ENCODE measurements at regions not wholly inside any gene's neighbourhood (a gene's known extent, or its start where the extent isn't known, plus 50 kb on each side); places are given as distances from the start of the nearest gene placed in this dataset.

DNA sequence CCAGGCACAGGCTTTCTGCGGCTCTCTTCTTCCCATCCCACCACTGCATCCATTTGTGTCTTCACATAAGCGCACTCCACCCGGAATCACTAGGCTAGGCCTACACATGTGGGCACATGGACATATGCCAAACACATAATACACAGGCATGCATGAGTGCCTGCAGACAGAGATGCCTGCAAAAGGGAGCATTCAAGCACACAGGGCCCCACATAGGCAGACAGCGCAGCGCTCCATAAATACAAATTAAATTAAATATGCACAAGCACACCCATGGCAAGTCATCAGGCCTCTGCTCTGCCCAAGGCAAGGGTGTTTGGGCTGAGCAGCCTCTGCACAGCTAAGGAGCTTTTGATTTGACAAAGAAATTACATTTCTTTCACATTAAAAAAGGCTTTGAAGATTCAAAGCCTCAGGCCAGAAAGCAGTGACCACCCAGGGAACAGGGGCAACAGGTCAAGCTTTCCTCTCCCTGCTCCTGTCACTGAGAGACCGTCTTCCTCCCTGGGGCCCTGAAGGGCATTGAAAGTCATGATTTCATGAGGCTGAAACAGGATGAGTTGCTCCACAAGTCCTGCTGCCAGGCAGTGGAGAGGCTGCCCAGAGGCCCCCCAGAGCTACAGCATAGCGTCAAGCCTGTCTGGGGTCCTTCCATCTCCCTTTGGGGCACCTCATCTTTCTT lies 134.2 kb upstream of the LRFN2 start:
- DNase-seq (ENCODE audit: low spot score): no peak

DNA sequence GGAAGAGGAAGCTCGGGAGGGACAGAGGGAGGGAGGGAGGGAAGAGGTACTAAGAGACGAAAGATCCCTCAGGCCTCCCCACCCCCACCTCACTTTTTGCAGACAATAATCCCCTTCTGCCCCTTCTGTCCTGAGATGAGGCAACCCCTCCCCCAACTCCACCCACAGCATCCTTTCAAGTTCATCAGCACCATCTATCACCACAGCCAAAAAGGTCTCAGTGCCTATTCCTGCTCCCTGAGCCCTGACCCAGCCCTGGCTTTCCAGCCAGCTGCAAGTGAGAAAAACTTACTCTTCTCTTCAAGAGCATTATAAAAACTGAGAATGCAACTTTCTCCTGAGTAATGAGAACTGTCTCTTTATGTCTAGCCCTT lies 133.2 kb upstream of the LRFN2 start:
- DNase-seq (ENCODE audit: low spot score): no peak

DNA sequence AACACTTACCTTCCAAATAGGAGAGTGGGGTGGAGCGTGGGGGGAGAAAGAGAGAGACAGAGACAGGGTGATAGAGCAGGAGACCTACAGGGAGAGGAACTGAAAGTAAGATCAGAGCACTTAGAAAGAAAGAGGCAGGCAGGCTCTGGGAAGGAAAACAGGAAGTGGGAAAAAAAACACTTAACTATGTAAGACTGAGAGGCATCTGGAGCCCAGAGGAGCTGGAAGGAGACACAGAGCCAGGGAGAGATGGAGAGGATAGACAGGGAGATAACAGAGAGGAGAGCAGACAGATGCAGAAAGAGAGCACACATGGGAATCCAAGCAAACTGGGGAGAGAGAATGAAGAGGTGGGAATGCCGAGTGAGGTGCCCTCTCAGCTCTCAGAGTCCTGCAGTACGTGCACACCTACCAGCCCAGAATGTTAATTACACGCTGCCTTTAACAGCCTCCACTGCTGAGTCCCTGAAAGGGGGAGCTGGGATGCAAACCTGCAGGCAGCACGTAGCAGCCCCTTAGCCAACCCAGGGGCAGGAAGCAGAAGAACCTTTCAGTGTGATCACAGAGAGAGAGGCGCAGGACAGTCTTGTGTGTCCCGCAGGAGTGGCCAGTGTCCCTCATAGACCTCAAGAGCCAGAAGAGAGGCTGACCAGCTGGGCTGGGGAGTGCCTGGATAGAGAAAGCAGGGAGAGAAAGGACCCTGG lies 132.7 kb upstream of the LRFN2 start:
- peak; percentile 47 for DNase-seq (ENCODE audit: low spot score)

DNA sequence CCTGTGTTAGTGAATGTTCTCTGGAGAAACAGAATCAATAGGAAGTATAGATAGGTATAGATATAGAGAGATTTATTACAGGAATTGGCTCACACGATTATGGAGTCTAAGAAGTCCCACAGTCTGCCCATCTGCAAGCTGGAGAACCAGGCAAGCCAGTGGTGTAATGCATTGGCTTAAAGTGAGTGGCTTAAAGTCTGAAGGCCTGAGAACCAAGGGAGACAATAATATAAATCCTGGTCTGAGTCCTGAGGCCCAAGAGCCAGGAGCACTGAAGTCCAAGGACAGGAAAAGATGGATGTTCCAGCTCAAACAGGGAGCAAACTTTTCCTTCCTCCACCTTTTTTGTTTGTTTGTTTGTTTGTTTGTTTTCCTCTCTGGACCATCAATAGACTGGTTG lies 131.2 kb upstream of the LRFN2 start:
- no peak for DNase-seq (ENCODE audit: low spot score)

DNA sequence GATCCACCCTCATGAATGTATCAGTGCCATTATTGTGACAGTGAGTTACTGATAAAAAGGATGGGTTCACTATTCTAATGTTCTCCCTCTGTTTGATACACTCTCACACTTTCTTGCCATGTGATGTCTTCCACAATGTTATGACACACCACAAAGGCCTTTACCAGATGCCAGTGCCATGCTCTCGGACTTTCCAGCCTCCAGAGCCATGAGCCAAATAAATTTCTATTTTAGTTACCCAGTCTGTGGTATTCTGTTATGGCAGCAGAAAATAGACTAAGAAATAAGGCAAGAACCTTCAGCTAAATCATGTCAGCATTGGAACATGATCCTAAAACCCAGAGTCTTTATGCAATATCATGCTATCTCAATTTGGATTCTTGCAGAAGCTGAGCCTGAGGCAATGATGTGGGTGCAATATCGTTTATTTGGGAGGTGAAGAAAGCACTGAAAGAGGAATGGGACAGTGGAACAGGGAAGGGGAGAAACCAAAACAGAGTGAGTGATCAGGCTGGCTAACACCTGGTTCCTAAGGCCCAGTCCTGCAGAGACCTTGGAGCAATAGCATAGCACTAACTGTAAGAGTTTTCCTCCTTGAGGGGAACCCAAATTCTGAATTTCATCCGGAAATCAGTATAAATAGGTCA lies 130.4 kb upstream of the LRFN2 start:
- DNase-seq (ENCODE audit: low spot score): no peak

DNA sequence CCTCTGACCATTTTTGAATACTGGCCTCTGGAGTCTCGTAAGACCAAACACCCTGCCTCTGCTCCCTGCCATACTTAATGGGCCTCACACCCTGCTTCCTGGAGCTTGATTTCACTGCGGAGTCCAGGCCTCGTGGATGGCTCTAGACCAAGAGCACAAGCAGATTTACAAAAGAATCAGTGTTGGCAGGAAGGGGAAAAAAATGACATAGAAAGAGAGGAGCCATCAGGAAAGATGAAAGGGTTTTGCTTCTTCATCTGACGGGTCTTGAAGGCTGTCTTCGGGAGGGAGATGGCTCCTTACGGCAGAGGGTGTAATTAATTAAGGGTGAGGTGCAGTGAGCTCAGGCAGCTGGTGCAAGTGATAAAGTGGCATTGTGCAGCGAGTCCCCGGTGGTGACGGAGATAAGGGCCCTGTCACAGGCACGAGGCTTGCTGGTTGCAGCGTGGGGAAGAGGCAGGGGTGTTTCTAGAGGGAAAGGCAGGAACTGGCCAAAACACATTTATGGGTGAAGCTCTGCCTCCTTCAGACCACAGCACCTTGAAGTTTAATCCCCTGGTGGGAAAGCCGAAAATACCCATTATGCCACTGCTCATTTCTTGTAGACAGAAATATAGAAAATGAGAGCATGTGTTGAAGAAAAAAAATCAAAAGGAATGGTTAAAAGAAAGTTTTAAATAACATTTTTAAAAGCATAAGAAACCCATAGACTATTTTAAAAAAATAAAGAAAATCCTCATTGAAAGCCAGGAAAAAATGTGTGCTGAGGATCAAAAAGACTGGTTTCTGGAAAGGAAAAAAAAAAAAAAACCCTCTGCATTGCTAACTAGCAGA lies 128.6 kb upstream of the LRFN2 start:
- no peak for DNase-seq (ENCODE audit: low spot score)

DNA sequence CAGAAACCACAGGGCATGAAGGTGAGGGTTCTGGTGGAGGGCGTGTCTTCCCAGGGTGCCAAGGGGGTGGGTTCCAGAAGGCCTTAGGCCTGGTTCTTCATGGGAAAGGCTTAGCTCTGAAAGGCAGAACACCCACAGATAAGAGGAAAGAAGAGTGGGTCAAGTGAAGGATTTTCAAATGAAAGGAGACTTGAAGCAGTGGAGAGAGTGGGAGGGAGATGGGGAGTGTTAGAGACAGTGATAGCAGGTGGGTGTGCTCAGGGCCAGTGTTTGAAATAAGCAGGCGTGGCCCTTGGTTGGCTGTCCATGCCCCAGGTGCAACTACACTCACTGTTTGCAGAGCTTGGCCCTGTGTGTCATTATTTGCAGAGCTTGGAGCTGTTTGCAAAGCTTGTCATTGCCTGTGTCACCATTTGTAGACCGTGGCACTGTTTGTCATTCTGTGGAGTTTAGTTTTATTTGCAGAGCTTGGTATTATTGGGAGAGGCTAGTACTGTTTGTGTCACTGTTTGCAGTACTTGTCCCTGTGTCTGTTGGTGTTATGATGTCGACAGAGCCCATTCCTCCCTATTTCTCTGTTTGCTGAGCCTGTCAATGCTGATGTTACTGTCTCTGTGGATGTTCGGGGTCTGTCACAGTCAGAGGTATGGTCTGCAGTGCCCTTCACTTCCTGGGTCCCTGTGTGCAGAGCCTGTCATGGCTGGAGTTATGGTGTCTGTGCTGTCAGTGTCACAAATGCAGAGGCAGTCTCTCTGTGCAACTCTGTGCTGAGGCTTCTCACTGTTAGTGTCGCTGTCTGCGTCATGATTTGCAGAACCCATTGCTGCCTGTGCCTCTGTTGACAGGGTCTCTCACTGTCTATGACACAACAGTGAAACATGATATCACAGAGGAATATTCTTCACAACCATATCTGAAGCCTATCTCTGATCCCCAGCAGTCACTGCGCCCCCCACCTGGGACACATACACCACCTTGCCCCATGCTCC lies 127.7 kb upstream of the LRFN2 start:
- DNase-seq (ENCODE audit: low spot score): no peak

DNA sequence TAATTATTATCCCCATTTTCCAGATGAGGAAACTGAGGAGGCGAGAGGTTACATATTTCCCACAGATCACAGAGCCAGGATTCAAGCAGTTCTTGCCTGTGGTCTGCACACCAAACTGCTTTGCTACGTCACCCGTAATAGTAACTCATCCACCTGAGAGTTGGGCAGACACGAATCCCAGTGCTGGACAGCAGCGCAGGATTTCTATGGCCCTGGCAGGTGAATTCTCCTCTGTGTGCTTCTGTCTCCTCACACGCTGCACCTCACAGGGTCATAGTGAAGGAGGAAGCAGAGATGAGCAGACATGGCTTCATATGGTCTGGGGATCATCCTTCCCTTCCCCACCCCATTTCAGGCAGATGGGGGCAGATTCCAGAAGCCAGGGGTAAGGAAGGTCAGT lies 127.0 kb upstream of the LRFN2 start:
- DNase-seq (ENCODE audit: low spot score): no peak

DNA sequence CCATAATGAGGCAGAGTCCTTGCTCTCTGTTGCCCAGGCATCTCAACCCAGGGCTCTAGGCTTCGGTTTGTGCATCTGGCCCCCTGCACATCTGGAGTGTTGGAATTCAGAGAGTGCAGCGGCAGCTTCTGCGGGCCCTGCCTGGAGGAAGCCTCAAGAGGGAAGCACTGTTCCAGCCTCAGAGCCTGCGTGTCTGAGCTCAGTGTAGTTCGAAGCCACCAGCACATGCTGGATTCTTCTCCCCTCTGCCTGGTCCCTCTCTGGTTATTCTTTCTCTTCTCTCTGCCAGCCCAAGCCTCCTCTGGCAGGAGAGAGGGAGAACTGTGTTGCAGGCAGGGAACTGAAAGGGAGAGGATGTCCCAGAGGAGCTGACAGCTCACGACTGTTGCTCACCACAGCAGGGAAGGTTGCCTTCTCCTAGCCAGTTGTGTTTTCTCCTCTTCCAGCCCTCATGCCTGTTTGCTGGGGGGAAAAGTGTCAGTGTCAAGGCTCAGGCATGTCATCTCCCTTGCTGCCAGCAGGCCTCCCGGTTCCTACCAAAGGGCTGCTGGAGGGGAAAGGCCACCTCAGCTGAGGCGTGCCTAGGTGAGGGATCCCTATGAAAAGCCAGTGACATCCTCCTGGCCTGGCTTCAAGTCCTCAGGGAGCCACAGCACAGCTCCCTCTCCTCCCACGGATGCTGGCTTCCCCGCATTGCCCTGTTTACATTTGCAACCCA lies 126.0 kb upstream of the LRFN2 start:
- DNase-seq (ENCODE audit: low spot score): no peak

DNA sequence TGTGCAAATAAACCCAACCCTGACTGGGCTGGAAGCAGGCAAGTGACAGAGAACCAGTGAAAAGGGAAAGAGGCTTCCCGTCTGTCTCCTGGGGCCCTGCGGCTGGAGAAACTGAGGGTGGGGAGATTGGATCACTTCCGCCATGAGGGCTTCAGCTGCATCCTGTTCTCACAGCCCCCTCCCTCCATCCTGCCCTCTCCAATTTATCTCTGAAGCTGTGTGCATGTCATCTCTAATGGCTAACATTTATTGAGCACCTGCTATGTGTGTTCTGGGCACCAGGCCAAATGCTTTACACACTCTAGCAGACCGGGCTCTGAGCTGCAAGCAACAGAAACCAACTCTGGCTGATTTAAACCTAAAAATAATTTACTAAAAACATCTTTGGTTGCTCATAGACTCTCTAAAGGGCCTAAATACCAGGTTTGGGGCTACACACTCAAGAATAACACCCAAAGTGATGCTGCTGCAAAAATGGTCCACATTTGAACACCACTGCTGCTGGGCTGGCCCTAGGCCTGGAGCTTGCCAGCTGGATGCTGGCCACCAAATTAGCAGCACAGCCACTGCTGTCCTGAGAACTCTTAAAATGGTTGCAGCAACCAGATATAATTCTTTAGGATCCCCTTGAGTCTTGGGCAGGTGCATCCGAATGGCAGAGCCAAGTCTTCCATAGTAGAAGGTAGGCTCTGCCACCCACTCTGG lies 123.6 kb upstream of the LRFN2 start:
- no peak for DNase-seq (ENCODE audit: low spot score)

DNA sequence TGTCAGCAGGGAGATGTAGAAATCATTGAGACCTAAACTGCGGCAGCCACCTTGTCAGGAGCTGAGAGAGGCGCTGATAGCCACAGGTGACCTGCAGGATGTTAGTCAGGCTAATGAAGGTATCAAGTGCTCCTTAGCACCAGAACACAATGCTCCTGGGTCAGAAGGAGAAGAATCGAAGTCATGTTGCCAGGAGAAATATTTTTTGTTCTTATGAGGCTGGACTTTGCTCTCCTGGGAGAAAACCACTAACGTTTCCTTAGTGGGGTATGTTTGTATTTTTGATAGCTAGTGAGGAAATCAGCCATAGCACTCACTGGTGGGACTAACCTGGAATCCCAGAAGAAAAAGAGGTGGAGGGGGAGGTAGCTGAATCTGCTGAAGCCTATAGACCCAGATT lies 120.9 kb upstream of the LRFN2 start:
- no peak for DNase-seq (ENCODE audit: low spot score)

DNA sequence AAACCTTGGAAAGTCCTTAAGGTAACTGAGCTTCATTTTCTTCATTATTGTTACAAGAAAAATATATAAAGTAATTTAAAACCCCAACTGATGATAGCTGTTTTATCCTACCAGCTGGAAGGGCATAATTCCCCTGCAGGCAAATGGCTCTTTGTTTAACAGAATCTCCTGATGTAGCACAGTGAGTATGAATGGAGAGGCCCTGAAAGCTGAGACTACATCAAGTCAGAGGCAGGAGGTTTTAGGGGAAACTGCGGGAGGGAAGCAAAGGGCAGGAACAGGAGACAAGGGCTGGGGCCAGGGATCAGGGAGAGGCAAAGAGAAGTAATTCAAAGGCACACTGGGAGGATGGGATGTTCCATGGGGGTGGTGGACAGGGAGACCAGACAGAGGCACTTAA lies 119.0 kb upstream of the LRFN2 start:
- no peak for DNase-seq (ENCODE audit: low spot score)

DNA sequence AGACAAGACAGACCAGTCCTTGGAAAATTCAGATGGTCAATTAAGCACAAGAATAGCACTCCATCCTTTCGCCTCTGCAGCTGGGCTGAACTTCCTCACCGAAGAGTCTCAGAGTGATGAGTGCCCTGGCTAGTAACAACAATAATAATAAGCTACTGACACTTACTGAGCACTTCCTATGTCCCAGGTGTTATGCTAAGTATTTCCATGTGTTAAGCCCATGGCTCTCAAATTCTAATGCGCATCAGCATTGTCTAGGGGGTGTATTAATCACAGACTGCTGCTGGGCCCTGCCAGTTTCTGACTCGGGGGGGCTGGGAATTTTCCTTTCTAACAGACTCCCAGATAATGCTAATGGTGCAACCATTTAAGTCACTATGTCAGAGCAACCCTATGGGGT lies 118.2 kb upstream of the LRFN2 start:
- DNase-seq (ENCODE audit: low spot score): no peak

DNA sequence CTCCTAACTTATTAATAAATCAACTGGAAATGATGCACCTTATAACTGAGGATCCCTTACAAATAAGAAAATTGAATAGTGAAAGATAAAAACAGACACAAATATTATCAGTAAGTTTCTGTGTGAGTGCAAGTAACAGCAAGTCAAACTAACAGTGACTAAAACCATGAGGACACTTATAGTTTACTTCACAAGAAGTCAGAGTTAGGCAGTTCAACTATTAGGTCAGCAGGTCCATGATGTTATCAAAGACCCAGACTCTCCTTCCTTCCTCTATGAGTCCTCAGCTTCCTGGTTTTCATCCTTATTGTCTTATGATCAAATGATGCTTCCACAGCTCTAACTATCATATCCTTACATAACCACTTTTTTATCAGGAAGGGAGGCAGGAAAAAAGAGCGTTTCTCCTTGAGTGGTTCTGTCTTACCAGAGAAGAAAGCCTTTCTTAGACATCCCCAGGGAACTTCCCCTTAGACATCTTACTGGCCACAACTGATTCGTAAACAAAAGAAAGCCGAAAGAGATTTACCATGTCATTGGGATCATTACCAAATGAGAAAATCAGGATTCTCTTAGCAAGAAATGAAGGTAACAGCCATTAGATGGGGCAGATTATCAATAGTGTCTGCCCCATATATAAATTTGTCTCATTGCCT lies 114.3 kb upstream of the LRFN2 start:
- DNase-seq (ENCODE audit: low spot score): no peak

DNA sequence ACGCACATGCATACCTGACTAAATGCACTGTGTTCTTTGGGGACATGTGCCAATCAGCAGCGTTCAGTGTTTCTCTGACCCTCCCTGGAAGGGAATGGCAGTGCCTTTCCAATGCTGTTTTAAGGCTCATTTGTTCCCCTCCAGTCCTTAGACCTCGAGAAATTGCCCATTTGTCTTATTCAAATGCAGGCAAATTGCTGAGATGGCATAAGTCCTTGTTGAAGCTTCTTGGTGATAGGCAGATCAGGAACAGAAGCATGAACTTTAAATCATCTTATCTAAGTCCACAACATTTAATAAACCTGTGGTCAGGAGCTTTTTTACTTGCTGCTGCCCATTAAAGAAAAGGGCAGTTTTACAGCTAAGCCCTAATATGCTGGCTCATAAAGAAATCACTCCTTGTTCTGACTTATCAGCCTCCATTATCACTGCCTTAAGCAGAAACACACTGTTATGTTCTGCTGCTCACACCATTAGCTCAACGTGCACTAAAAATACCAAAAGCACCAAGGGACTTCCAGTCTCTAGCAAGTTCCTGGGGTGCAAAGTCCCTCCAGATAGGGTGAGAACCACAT lies 112.9 kb upstream of the LRFN2 start:
- no peak for DNase-seq (ENCODE audit: low spot score)

DNA sequence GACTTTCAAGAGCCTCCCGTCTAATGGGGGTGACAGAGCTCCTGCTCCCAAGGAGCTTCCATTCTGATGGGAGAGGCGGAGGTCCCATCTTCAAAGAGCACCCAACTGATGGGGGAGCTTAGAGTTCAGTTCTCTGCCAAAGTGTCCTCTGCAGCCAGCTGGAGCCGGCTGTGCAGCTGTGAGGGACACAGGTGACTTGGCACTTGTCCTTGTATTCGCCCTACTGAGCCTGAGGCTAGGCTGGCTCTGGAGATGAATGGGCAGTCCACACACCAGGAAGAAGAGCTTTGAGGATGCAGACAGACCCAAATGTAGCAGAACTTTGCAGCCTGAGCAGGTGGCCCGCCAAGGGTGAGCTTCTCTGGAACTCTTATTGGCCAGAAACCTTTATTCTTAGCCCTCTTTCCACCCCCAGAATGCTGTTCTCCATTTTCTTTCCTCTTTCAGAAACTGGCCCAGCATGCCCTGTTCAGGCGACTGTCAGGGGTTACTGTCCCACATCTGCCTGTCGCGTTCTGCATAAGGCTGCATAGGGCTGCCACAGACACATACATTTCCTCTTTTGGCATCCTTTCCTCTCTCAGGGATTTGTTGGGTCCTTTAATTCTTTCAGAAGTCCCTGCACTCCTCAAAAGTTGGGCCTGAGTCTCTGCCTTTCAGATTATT lies 108.7 kb upstream of the LRFN2 start:
- no peak for DNase-seq (ENCODE audit: low spot score)

DNA sequence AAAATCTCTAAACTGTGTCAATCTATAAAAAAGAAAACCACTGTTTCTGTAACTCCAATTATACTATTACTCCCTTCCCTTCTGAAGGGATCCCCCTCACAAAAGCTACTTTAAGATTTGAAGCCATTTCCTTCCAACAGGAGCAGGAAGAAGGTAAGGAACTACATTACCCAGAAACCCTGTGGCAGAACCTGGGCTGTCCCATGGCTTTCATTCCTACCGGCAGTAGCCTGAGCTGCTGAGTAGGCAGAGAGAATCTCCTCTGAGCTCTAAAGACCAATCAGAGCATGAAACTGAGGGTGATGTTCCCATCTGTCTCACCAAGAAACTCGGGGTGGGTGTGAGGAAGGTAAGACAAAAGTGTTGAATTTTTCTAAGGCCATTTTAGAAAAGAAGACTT lies 108.0 kb upstream of the LRFN2 start:
- no peak for DNase-seq (ENCODE audit: low spot score)

DNA sequence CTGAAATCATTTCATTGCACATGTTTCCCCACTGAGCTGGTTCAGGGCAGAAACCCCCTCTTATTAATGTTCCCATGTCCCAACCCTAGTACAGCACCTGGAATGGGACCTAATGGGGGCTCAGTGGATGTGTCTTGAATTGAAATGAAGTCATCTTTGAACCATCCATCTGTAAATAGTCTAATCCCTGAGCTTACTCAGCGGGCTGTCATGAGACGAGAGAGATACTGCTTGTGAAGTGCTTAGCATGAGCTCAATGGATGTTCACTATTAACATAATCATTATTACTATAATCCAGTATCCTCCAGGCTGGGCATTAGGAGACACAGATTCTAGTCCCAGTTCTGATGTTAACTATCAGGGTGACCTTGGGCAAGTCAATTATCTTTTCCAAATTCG lies 106.6 kb upstream of the LRFN2 start:
- no peak for DNase-seq (ENCODE audit: low spot score)
